ENCODE measurements at regions not wholly inside any gene's neighbourhood (a gene's known extent, or its start where the extent isn't known, plus 50 kb on each side); places are given as distances from the start of the nearest gene placed in this dataset.
A peak's percentile ranks its signal among the peaks of the same experiment; 100 is the strongest.
"Not testable (repeated sequence)": the region's sequence is repeated elsewhere in the genome, so short reads cannot be mapped to it uniquely, and the experiment has no call there.

GRCh38 chr1:232136136-232136535 is 493.8 kb downstream of the SIPA1L2 start:
- H3K4me1 Mint-ChIP-seq: peaks cover 0 to 5% (median 0%) of the 10 kb centered on the region in 4 donors
- ATAC-seq (no peak), DNase-seq (no peak)
- H3K27ac Mint-ChIP-seq: peak overlapping the region in 1 of 10 donors; percentile 50
- H3K27me3 Mint-ChIP-seq: peaks cover 6 to 27% (median 11%) of the 10 kb centered on the region in 5 donors
- no peak overlapping the region for H3K4me3 Mint-ChIP-seq
- peaks cover 0 to 11% (median 8%) of the 10 kb centered on the region in 3 donors for H3K36me3 Mint-ChIP-seq
- POLR2A ChIA-PET: no interaction called here
- H3K9me3 Mint-ChIP-seq: peaks cover 0 to 24% (median 7%) of the 10 kb centered on the region in 9 donors

GRCh38 chr1:232134365-232134764 is 495.6 kb downstream of the SIPA1L2 start:
- Mint-ChIP-seq H3K4me1 (peaks cover 0 to 5% (median 0%) of the 10 kb centered on the region in 4 donors), H3K27ac (no peak overlapping the region), H3K4me3 (no peak overlapping the region), H3K9me3 (peaks cover 0 to 12% (median 5%) of the 10 kb centered on the region in 9 donors), H3K36me3 (peaks cover 0 to 14% (median 2%) of the 10 kb centered on the region in 3 donors), H3K27me3 (peaks cover 9 to 41% (median 20%) of the 10 kb centered on the region in 5 donors)
- DNase-seq (no peak), ATAC-seq (no peak)
- POLR2A ChIA-PET: no interaction called here

GRCh38 chr1:232132572-232132971 is 497.4 kb downstream of the SIPA1L2 start:
- H3K9me3 Mint-ChIP-seq: peaks cover 0 to 16% (median 10%) of the 10 kb centered on the region in 9 donors
- DNase-seq: no peak
- ATAC-seq: no peak
- H3K4me1 Mint-ChIP-seq: peaks cover 0 to 5% (median 0%) of the 10 kb centered on the region in 4 donors
- H3K27ac Mint-ChIP-seq: no peak overlapping the region
- peaks cover 10 to 49% (median 24%) of the 10 kb centered on the region in 5 donors for H3K27me3 Mint-ChIP-seq
- peaks cover 0 to 20% (median 10%) of the 10 kb centered on the region in 3 donors for H3K36me3 Mint-ChIP-seq
- H3K4me3 Mint-ChIP-seq: no peak overlapping the region
- POLR2A ChIA-PET: no interaction called here

GRCh38 chr1:232131715-232132391 is 498.1 kb downstream of the SIPA1L2 start:
- POLR2A ChIA-PET: no interaction called here
- ATAC-seq (no peak), DNase-seq (no peak)
- Mint-ChIP-seq H3K27ac (no peak overlapping the region), H3K27me3 (peaks cover 12 to 49% (median 26%) of the 10 kb centered on the region in 5 donors), H3K9me3 (peaks cover 0 to 21% (median 10%) of the 10 kb centered on the region in 9 donors), H3K4me1 (peaks cover 0 to 5% (median 0%) of the 10 kb centered on the region in 4 donors), H3K36me3 (peaks cover 0 to 20% (median 10%) of the 10 kb centered on the region in 3 donors), H3K4me3 (no peak overlapping the region)

- no peak for ATAC-seq
- DNase-seq: no peak
- peaks cover 0 to 20% (median 10%) of the 10 kb centered on the region in 3 donors for H3K36me3 Mint-ChIP-seq
- no peak overlapping the region for H3K4me3 Mint-ChIP-seq
- H3K9me3 Mint-ChIP-seq: peaks cover 0 to 21% (median 10%) of the 10 kb centered on the region in 9 donors
- peaks cover 0 to 2% (median 0%) of the 10 kb centered on the region in 4 donors for H3K4me1 Mint-ChIP-seq
- H3K27ac Mint-ChIP-seq: no peak overlapping the region
- peaks cover 12 to 43% (median 26%) of the 10 kb centered on the region in 5 donors for H3K27me3 Mint-ChIP-seq
- POLR2A ChIA-PET: no interaction called here
Observed at GRCh38 chr1:232130815-232131480, 499.0 kb downstream of the SIPA1L2 start.

- H3K4me3 Mint-ChIP-seq: no peak overlapping the region
- no peak for ATAC-seq
- H3K27ac Mint-ChIP-seq: no peak overlapping the region
- peaks cover 0 to 21% (median 10%) of the 10 kb centered on the region in 9 donors for H3K9me3 Mint-ChIP-seq
- peaks cover 9 to 39% (median 26%) of the 10 kb centered on the region in 5 donors for H3K27me3 Mint-ChIP-seq
- no peak for DNase-seq
- POLR2A ChIA-PET: no interaction called here
- peaks cover 0 to 20% (median 10%) of the 10 kb centered on the region in 3 donors for H3K36me3 Mint-ChIP-seq
- peaks cover 0 to 3% (median 0%) of the 10 kb centered on the region in 4 donors for H3K4me1 Mint-ChIP-seq
Observed at GRCh38 chr1:232127190-232127589, 500.6 kb downstream of the DISC1 start.

- H3K4me3 Mint-ChIP-seq: no peak overlapping the region
- H3K4me1 Mint-ChIP-seq: peaks cover 0 to 3% (median 0%) of the 10 kb centered on the region in 4 donors
- DNase-seq: no peak
- no peak for ATAC-seq
- peaks cover 0 to 14% (median 4%) of the 10 kb centered on the region in 9 donors for H3K9me3 Mint-ChIP-seq
- no peak overlapping the region for H3K27ac Mint-ChIP-seq
- peaks cover 0 to 8% (median 6%) of the 10 kb centered on the region in 3 donors for H3K36me3 Mint-ChIP-seq
- peaks cover 7 to 25% (median 12%) of the 10 kb centered on the region in 5 donors for H3K27me3 Mint-ChIP-seq
- POLR2A ChIA-PET: no interaction called here
Observed at GRCh38 chr1:232123775-232124659, 497.4 kb downstream of the DISC1 start.

- H3K9me3 Mint-ChIP-seq, H3K4me1 Mint-ChIP-seq, DNase-seq, POLR2A ChIA-PET, H3K36me3 Mint-ChIP-seq, H3K27ac Mint-ChIP-seq, ATAC-seq, H3K4me3 Mint-ChIP-seq: not testable (repeated sequence)
- peaks cover 0 to 21% (median 15%) of the 10 kb centered on the region in 5 donors for H3K27me3 Mint-ChIP-seq
Observed at GRCh38 chr1:232117903-232118302, 491.3 kb downstream of the DISC1 start.

GRCh38 chr1:232114985-232115384 is 488.4 kb downstream of the DISC1 start:
- Mint-ChIP-seq H3K4me3 (no peak overlapping the region), H3K9me3 (no peaks in the 10 kb centered on the region), H3K4me1 (no peaks in the 10 kb centered on the region), H3K27ac (no peak overlapping the region), H3K27me3 (peaks cover 5 to 33% (median 15%) of the 10 kb centered on the region in 5 donors), H3K36me3 (no peaks in the 10 kb centered on the region)
- ATAC-seq: no peak
- POLR2A ChIA-PET: no interaction called here
- no peak for DNase-seq

- no peak for DNase-seq
- ATAC-seq: no peak
- POLR2A ChIA-PET: no interaction called here
- Mint-ChIP-seq H3K27ac (no peak overlapping the region), H3K4me1 (peaks cover 0 to 2% (median 0%) of the 10 kb centered on the region in 4 donors), H3K36me3 (no peaks in the 10 kb centered on the region), H3K4me3 (no peak overlapping the region), H3K27me3 (peaks cover 5 to 35% (median 13%) of the 10 kb centered on the region in 5 donors), H3K9me3 (no peaks in the 10 kb centered on the region)
Observed at GRCh38 chr1:232112076-232112475, 485.5 kb downstream of the DISC1 start.

- ATAC-seq (no peak), DNase-seq (no peak)
- POLR2A ChIA-PET: no interaction called here
- Mint-ChIP-seq H3K27me3 (peaks cover 5 to 35% (median 13%) of the 10 kb centered on the region in 5 donors), H3K4me1 (peaks cover 0 to 2% (median 0%) of the 10 kb centered on the region in 4 donors), H3K4me3 (no peak overlapping the region), H3K27ac (no peak overlapping the region), H3K36me3 (no peaks in the 10 kb centered on the region), H3K9me3 (no peaks in the 10 kb centered on the region)
Observed at GRCh38 chr1:232111611-232112010, 485.0 kb downstream of the DISC1 start.

GRCh38 chr1:232110281-232111090 is 483.9 kb downstream of the DISC1 start:
- Mint-ChIP-seq H3K36me3 (no peaks in the 10 kb centered on the region), H3K27ac (peak overlapping the region in 1 of 10 donors; percentile 60), H3K4me3 (no peak overlapping the region), H3K9me3 (no peaks in the 10 kb centered on the region), H3K27me3 (peaks cover 5 to 35% (median 13%) of the 10 kb centered on the region in 5 donors), H3K4me1 (peaks cover 0 to 2% (median 0%) of the 10 kb centered on the region in 4 donors)
- POLR2A ChIA-PET: no interaction called here
- DNase-seq (no peak), ATAC-seq (no peak)
